ENCODE measurements at regions not wholly inside any gene's neighbourhood (a gene's known extent, or its start where the extent isn't known, plus 50 kb on each side); places are given as distances from the start of the nearest gene placed in this dataset.
"Not testable (repeated sequence)": the region's sequence is repeated elsewhere in the genome, so short reads cannot be mapped to it uniquely, and the experiment has no call there.

DNA sequence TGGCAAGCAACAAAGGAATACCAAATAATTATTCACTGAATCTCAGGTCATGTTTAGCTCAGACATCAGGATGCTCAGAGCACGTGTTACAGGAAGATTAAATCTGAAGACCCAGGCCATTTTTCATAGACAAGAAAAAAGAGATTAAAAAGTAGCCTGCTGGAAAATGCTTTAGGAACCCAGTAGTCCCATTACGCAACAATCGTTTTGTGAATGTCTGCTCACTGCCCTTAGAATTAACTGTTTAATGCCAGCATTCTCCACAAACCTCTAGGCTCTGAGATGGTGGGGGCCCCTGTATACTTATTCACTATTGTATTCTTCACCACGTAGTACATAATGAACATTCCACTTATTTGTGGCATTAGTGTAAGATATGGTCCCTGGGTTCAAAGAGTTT, 154.6 kb upstream of the NYAP2 start:
- no peak for DNase-seq (ENCODE audit: low read depth)

DNA sequence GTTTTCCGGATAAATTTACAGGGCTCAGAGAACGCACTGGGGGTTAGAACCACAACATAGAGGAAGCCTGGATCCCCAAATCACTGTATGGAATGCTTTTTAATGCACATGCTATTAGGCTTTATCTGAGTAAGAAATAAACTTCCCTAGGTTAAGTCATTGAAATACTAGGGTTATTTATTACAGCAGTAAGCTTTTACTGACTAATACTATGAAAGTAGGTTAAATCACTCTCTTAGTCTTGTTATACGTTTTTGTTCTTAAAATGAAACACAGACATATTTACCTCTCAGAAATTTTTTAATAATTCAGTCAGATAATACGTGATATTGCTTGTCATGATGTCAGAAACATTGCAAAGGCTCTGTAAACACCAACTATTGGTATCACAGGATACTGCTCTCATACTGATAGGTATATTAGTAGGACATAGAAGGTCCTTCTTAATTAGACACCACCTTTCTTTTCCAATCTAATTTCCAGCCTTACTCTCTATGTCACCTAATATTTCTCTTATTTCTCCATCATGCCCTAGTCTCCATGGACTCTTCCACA, 162.7 kb upstream of the NYAP2 start:
- DNase-seq (ENCODE audit: low read depth): no peak

DNA sequence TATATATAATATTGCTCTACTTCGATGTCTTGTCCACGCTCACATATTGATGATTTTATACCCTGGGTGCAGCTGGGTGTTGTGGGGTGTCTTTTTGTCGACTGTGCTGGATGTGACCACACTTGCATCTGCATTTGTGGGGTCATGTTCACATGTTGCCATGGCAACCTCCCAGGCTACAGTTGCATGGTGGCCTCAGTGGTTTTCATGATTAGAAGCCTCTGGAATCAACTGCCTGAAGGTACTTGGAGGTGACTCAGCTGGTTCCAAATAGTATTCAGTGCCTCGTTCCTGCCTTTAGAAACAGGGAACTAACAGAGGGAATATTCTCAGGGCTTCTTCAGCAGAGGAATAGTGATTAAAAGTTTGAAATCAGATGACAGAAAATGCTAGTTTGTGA, 166.3 kb upstream of the NYAP2 start:
- no peak for DNase-seq (ENCODE audit: low read depth)

GRCh38 chr2:225231900-225232299, 167.6 kb upstream of the NYAP2 start:
- no peak for DNase-seq (ENCODE audit: low read depth)

DNA sequence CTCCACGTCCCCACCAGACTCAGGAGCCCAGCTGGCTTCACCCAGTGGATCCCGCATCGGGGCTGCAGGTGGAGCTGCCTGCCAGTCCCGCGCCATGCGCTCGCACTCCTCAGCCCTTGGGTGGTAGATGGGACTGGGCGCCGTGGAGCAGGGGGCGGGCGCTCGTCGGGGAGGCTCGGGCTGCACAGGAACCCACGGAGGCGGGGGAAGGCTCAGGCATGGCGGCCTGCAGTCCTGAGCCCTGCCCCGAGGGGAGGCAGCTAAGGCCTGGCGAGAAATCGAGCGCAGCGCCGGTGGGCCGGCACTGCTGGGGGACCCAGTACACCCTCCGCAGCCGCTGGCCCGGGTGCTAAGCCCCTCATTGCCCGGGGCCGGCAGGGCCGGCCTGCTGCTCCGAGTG, 170.2 kb upstream of the NYAP2 start:
- not testable (repeated sequence) for DNase-seq (ENCODE audit: low read depth)

DNA sequence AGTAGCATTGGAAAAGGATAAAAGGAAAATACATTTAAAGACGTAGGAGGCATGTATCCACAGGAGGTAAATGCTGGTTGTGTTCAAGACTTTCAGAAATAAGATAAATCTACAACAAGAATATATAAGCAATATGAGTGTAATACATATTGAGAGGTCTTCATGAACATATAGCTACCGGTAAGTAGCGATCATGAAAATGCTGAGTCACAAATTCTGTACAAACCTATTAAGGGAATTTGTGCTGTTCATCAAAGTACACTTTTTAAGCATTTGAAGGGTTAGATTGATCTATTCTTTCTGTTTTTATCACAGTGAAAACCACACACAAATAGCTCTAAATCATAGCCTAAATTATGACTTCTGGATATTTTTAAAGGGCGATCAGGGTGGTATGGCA, 173.1 kb upstream of the NYAP2 start:
- no peak for DNase-seq (ENCODE audit: low read depth)

- no peak for DNase-seq (ENCODE audit: low read depth)
Measured at GRCh38 chr2:225223301-225223700, 176.2 kb upstream of the NYAP2 start.

DNA sequence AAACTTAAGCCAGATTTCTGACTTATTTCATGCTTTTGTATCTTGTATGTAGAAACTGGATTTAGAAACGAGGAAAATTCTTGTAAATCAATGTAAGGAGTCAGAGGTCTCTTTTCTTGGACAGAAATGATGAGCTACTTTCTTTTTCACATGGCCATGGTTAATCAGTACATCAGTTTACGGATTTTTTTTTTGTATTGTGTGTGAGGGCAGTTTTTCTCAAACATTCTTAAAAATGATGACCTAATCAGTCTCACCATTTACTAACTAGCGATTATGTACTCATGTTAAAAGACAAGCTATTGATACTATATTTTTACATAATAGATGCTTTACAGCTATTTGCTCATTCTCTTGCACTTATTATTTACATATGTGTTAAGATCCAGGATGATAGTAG, 165.2 kb upstream of the DOCK10 start:
- no peak for DNase-seq (ENCODE audit: low read depth)

DNA sequence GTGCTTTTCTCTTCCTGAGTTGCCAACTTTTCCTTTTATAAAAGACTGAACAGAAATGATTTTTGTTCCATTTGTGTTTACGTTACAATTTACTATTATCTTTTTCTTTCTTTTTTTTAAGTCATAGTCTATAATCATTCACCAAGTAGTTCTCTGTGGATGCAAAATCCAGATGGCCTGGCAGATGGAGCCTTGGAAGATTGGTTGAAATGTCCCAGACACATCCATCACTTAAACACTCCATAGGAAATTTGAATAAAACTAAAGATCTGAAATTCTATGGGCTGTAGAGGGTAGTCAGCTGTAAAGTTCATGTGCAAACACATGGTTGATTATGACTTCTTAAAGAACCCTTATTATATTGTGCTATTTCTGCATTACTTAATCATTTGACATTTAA, 164.8 kb upstream of the DOCK10 start:
- DNase-seq (ENCODE audit: low read depth): no peak

DNA sequence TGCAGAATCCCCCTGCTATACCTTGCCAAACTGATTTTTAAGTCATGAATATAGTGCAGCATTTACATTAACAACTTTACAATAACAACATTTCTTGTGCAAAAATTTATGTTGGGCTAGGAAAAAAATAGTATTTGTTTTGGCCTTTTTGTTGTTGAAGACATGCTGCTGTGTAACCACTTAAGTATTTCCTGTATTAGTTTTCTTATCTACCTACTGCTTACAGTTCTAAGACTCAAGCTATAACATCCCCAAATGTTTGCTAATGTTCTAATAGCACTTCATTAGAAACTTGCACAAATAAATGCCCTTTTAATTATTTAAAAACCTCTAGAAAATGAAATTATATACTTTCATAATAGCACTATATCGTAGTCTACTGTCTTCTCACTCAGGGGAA, 154.3 kb upstream of the DOCK10 start:
- DNase-seq (ENCODE audit: low read depth): no peak

- no peak for DNase-seq (ENCODE audit: low read depth)
Measured at GRCh38 chr2:225192869-225193268, 150.6 kb upstream of the DOCK10 start.

GRCh38 chr2:225190987-225191386, 148.7 kb upstream of the DOCK10 start:
- no peak for DNase-seq (ENCODE audit: low read depth)

- DNase-seq (ENCODE audit: low read depth): no peak
Measured at GRCh38 chr2:225184948-225185347, 142.7 kb upstream of the DOCK10 start.

DNA sequence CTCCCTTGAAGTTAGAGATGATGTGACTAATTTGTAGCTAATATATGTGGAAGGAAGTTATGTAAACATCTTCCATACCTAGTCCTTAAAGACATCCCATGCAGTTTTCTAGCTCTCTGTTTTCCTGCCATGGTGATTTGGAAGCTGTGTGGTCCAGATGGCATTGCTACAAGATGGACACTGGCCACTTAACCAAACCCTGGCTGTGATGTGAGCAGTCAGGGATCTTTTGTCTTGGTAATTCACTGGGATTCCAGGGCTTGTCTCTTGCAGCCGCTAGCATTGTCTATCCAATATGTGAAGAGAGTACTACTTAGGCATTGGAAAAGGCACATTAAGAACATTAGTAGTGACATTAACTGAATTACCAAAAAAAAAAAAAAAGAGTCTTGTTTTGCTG, 139.9 kb upstream of the DOCK10 start:
- DNase-seq (ENCODE audit: low read depth): no peak

- DNase-seq (ENCODE audit: low read depth): no peak
Measured at GRCh38 chr2:225177098-225177497, 134.8 kb upstream of the DOCK10 start.

DNA sequence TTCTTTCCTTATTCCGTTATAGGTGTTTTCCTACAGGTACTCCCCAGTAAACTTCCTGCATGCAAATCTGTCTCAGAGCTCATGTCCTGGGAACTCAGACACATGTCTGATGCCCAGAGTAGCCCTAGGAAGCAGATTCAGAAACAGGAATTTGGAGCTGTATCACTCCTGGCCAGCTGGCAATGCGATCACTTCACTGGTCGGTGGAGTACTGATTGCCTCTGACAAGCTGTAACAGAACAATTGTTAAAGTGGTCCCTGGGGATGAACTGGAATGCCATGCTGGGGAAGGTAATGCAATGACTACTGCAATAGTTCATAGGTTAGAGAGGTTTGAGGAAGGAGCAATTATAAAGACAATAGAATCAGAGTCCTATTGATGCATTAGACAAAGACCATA, 131.6 kb upstream of the DOCK10 start:
- no peak for DNase-seq (ENCODE audit: low read depth)

DNA sequence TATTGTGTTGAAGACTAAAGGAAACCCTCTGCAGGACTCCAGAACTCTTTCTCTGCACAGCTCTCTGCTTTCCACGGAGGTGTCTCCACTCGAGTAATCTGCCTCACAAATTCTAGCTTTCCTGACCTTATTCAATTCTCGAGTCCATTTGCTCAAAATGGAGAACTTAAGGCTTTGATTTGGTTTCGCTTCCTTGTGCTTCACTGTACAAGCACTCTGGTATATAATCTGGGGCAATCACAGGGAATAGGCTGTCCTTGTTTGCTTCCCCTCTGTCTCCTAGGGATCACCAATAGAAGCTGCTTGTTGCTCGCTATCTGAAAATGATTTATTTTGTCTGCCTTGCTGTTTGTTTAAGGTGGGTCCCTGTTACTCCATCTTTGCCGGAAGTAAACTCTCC, 129.1 kb upstream of the DOCK10 start:
- DNase-seq (ENCODE audit: low read depth): no peak

GRCh38 chr2:225170162-225170561, 127.9 kb upstream of the DOCK10 start:
- DNase-seq (ENCODE audit: low read depth): no peak

GRCh38 chr2:225169396-225169795, 127.1 kb upstream of the DOCK10 start:
- no peak for DNase-seq (ENCODE audit: low read depth)

DNA sequence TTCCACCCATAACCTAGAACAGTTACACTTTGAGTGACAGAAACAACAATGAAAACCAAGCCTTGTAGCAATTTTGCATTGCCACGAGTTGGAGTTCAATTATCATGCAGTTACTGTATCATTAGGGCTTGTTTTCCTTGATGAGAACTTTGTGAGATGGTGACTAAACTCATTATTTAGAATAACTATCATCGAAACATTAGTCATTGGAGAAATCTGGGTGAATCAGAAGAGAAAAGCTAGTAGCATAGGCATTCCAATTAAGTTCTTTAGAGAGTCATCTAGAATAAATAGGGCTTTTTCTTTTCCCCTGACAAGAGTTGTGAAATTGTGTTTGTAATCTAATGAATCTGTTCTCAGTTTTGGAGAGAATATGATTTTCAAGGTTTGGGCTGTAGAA, 122.8 kb upstream of the DOCK10 start:
- no peak for DNase-seq (ENCODE audit: low read depth)

DNA sequence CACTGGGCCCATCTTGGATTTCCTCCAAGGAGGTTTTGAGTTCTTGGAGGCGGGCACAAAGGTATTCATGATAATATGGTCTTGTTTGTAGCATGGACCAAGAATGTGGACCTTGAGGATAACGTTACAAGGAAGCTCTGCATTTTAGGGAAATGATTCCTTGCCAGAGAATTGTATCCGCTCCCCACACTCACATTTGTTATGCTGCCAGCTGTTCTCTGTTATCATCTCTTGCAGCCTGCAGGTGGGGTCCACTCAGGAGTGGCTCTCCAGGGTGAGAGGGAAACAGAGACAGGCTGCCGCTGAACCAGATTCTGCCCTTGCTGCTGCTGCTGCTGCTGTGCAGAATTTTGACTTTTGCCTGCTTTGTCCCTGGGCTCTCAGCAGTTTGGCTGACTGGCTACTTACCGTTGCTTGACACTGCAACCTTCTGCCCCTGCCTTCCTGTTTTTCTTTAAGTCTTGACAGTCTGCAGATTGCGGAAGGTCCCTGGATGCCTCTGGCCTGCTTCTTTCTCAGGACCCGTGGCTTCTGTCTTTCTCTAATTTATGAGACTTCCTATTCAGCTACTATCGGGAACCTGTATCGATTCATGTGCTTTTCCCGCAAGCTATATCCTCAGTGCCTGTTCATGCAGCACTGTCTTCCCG, 122.3 kb upstream of the DOCK10 start:
- DNase-seq (ENCODE audit: low read depth): no peak

- no peak for DNase-seq (ENCODE audit: low read depth)
Measured at GRCh38 chr2:225158360-225158759, 116.1 kb upstream of the DOCK10 start.

- DNase-seq (ENCODE audit: low read depth): no peak
Measured at GRCh38 chr2:225156853-225157451, 114.7 kb upstream of the DOCK10 start.

DNA sequence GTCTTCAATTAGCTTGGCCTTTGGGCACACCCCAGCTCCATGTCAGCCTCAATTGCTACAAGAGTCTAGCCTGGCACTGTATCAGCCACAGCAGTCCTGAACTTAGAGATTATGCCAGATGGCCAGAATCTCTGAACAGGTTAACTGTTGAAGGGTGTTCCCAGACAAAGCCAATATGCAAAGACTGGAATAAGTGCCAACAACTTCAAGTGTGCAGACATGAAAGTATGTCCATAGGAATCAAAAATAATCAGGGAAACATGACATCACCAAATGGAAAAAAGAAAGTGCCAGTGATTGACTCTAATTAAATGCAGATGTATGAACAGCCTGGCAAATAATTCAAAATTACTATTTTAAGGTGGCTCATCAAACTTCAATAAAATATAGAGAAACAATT, 98.5 kb upstream of the DOCK10 start:
- no peak for DNase-seq (ENCODE audit: low read depth)
